Keratinocyte (primary cell): ENCODE measurements at regions not wholly inside any gene's neighbourhood (a gene's known extent, or its start where the extent isn't known, plus 50 kb on each side); places are given as distances from the start of the nearest gene placed in this dataset.

Experiments used
- DNase-seq: peaks from one replicate; pipeline ENCODE4 v3.0.0-alpha.2; 2011; ENCODE audit warnings: low read depth, missing footprints, low spot score
- FAIRE-seq: peaks from 2 replicates; lab custom pipeline; 2011; peaks lifted over from hg19 to GRCh38; lab: Jason Lieb, UNC
- H2AFZ ChIP-seq: 2 replicates; pipeline ENCODE4 v1.6.0; 2012; ENCODE audit warnings: low read length, control low read depth, inconsistent platforms; ENCODE audit not compliant: control insufficient read depth
- H3K27ac ChIP-seq: 2 replicates; pipeline ENCODE4 v1.5.1; 2011; ENCODE audit warnings: low read length; ENCODE audit not compliant: control insufficient read depth, insufficient read depth
- H3K27me3 ChIP-seq: 3 replicates; pipeline ENCODE4 v1.6.0; 2011; ENCODE audit warnings: low read length; ENCODE audit not compliant: control insufficient read depth, insufficient read depth; ENCODE audit errors: extremely low read depth
- H3K36me3 ChIP-seq, 2 experiments: 2 replicates in 1 of 2; 3 replicates in 1 of 2; pipeline ENCODE4 v1.5.1; 2011; ENCODE audit warnings: low read length in 2 of 2, mild to moderate bottlenecking in 1 of 2; ENCODE audit not compliant: control insufficient read depth in 2 of 2, insufficient read depth in 2 of 2; ENCODE audit errors: extremely low read depth in 1 of 2
- H3K4me1 ChIP-seq: 3 replicates; pipeline ENCODE4 v1.5.1; 2011; ENCODE audit warnings: low read length; ENCODE audit not compliant: control insufficient read depth, insufficient read depth; ENCODE audit errors: extremely low read depth
- H3K4me2 ChIP-seq: 3 replicates; pipeline ENCODE4 v1.6.0; 2011; ENCODE audit warnings: low read depth, low read length; ENCODE audit not compliant: control insufficient read depth, insufficient read depth; ENCODE audit errors: extremely low read depth
- H3K4me3 ChIP-seq, 3 experiments: fragments of 200-600 bp in 1 of 3; sonication (generic) in 1 of 3; 2 replicates in 2 of 3; 3 replicates in 1 of 3; pipeline ENCODE4 v1.5.1; 2011 to 2016; ENCODE audit warnings: low read length in 3 of 3, mild to moderate bottlenecking in 3 of 3, control low read depth in 2 of 3, inconsistent platforms in 1 of 3, low read depth in 1 of 3, mixed read lengths in 1 of 3, mixed run types in 1 of 3, moderate library complexity in 1 of 3; ENCODE audit not compliant: control insufficient read depth in 2 of 3, insufficient read depth in 2 of 3; ENCODE audit errors: extremely low read depth in 1 of 3
- H3K79me2 ChIP-seq: 2 replicates; pipeline ENCODE4 v1.6.0; 2012; ENCODE audit warnings: low read length; ENCODE audit not compliant: control insufficient read depth, insufficient read depth
- H3K9ac ChIP-seq: 3 replicates; pipeline ENCODE4 v1.6.0; 2011; ENCODE audit warnings: low read length; ENCODE audit not compliant: control insufficient read depth, insufficient read depth; ENCODE audit errors: extremely low read depth
- H3K9me1 ChIP-seq: 3 replicates; pipeline ENCODE4 v1.6.0; 2011; ENCODE audit warnings: low read length; ENCODE audit not compliant: control insufficient read depth, insufficient read depth; ENCODE audit errors: extremely low read depth
- H3K9me3 ChIP-seq: 2 replicates; pipeline ENCODE4 v1.5.1; 2012; ENCODE audit warnings: low read depth, low read length; ENCODE audit not compliant: control insufficient read depth
- H4K20me1 ChIP-seq: 3 replicates; pipeline ENCODE4 v1.6.0; 2011; ENCODE audit warnings: low read length; ENCODE audit not compliant: control insufficient read depth, insufficient read depth; ENCODE audit errors: extremely low read depth
- EZH2 ChIP-seq: IDR thresholded peaks from one replicate; pipeline ENCODE4 v1.6.1; 2012; ENCODE audit warnings: inconsistent platforms, mild to moderate bottlenecking, low read length, moderate library complexity
- dilution Hi-C: fragments of 300-500 bp; cut with MboI; formaldehyde crosslinking; loops from one replicate; pipeline ENCODE4 v1.7.0; 2020; ENCODE audit warnings: low sequenced_read_pairs; ENCODE audit not compliant: extremely low pct_ligation_motif_present
- TF ChIP-seq, protein P1 (sequence below), 3 experiments: IDR thresholded peaks in 1 of 3; conservative IDR thresholded peaks in 1 of 3; optimal IDR thresholded peaks in 1 of 3; 2 replicates in 2 of 3; 3 replicates in 1 of 3; pipeline versions ENCODE3 to v1.5.1; 2011; ENCODE audit warnings: low read length in 3 of 3, mild to moderate bottlenecking in 3 of 3, moderate library complexity in 2 of 3, control low read depth in 1 of 3, inconsistent platforms in 1 of 3; ENCODE audit not compliant: insufficient read depth in 2 of 3; ENCODE audit errors: extremely low read depth in 1 of 3

DNA sequence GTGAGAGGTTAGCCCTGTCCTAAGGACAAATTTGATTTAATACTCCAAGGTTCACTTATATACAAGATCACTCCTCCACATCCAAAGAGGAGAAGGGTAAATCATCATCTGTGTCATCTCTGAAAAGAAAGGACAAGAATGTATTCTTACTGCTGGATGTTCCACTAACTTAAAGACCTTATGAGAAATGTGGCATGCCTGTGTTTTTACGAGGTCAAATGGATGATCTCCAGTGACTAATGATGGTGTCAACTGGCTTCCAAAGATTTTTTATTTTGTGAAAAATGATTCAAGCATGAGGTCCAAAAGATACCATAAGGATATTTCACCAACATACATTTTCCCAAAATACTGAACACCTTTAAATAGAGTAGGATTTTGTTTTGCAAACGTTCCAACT lies 143.4 kb downstream of the PTCHD1 start:
- H3K9me1 ChIP-seq, result no peaks in the 10 kb centered on the region
- H3K9me3 ChIP-seq, result no peaks in the 10 kb centered on the region
- no peak overlapping the region for H3K4me3 ChIP-seq
- H3K9ac ChIP-seq, result no peak overlapping the region
- H4K20me1 ChIP-seq, result no peaks in the 10 kb centered on the region
- no peaks in the 10 kb centered on the region for H3K4me1 ChIP-seq
- no peak overlapping the region for H3K27ac ChIP-seq
- H3K4me2 ChIP-seq, result no peak overlapping the region
- no peak for FAIRE-seq
- dilution Hi-C loops, result no loop called here
- DNase-seq, result no peak
- TF ChIP-seq EZH2, result no peak
- TF ChIP-seq, protein P1, sequence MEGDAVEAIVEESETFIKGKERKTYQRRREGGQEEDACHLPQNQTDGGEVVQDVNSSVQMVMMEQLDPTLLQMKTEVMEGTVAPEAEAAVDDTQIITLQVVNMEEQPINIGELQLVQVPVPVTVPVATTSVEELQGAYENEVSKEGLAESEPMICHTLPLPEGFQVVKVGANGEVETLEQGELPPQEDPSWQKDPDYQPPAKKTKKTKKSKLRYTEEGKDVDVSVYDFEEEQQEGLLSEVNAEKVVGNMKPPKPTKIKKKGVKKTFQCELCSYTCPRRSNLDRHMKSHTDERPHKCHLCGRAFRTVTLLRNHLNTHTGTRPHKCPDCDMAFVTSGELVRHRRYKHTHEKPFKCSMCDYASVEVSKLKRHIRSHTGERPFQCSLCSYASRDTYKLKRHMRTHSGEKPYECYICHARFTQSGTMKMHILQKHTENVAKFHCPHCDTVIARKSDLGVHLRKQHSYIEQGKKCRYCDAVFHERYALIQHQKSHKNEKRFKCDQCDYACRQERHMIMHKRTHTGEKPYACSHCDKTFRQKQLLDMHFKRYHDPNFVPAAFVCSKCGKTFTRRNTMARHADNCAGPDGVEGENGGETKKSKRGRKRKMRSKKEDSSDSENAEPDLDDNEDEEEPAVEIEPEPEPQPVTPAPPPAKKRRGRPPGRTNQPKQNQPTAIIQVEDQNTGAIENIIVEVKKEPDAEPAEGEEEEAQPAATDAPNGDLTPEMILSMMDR (optimal IDR thresholded peaks at IDR 0.05 in 1 of 3, IDR thresholded peaks at IDR 0.05 in 1 of 3, conservative IDR thresholded peaks at IDR 0.05 in 1 of 3; ENCODE audit: extremely low read depth in 1 of 3, insufficient read depth in 2 of 3, low read length in 3 of 3), result no peak
- no peaks in the 10 kb centered on the region for H3K79me2 ChIP-seq
- no peaks in the 10 kb centered on the region for H3K36me3 ChIP-seq
- H2AFZ ChIP-seq, result no peak overlapping the region
- H3K27me3 ChIP-seq, result no peaks in the 10 kb centered on the region

DNA sequence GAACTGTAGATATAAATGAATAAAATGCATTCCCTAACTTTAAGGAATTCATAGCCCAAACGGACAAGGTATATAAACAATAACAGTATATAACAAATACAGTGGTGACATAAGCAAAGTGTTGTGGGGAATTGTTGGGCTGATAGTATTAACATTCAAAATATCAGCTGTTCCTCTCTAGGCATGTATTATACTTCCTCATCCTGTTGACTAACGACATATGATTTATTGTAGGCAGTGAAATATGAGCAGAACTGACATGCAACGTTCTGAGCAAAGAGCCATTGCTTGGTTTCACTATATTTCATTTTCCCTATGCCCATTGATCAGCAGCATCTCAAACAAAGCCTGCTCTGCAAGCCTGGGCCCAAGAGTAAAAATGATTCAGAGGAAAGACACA lies 143.9 kb downstream of the PTCHD1 start:
- no peak overlapping the region for H3K4me2 ChIP-seq
- dilution Hi-C loops, result no loop called here
- TF ChIP-seq, protein P1 (optimal IDR thresholded peaks at IDR 0.05 in 1 of 3, IDR thresholded peaks at IDR 0.05 in 1 of 3, conservative IDR thresholded peaks at IDR 0.05 in 1 of 3; ENCODE audit: extremely low read depth in 1 of 3, insufficient read depth in 2 of 3, low read length in 3 of 3), result no peak
- TF ChIP-seq EZH2, result no peak

More for the DNA sequence above, 143.9 kb downstream of the PTCHD1 start:
- no peak for DNase-seq
- H3K4me1 ChIP-seq, result no peaks in the 10 kb centered on the region
- no peak overlapping the region for H3K4me3 ChIP-seq
- no peaks in the 10 kb centered on the region for H3K9me1 ChIP-seq
- no peaks in the 10 kb centered on the region for H3K9me3 ChIP-seq
- H3K9ac ChIP-seq, result no peak overlapping the region
- FAIRE-seq, result no peak
- no peaks in the 10 kb centered on the region for H3K27me3 ChIP-seq
- no peaks in the 10 kb centered on the region for H3K79me2 ChIP-seq
- H3K36me3 ChIP-seq, result no peaks in the 10 kb centered on the region
- H4K20me1 ChIP-seq, result no peaks in the 10 kb centered on the region
- no peak overlapping the region for H3K27ac ChIP-seq
- H2AFZ ChIP-seq, result no peak overlapping the region
